Nephron progenitor cell (in vitro differentiated cells): ENCODE measurements at regions not wholly inside any gene's neighbourhood (a gene's known extent, or its start where the extent isn't known, plus 50 kb on each side); places are given as distances from the start of the nearest gene placed in this dataset.

Experiments
- DNase-seq: peaks from one replicate; pipeline ENCODE4 v3.0.0; 2021
- H3K27ac Mint-ChIP-seq: 2 replicates; pipeline ENCODE4 v1.8.0; 2021; ENCODE audit warnings: mild to moderate bottlenecking, moderate library complexity, mixed read lengths
- H3K27me3 Mint-ChIP-seq: 2 replicates; pipeline ENCODE4 v1.8.0; 2021; ENCODE audit warnings: mild to moderate bottlenecking, low read depth, mixed read lengths; ENCODE audit not compliant: poor library complexity
- H3K36me3 Mint-ChIP-seq: 2 replicates; pipeline ENCODE4 v1.8.0; 2021; ENCODE audit warnings: low read depth, mixed read lengths
- H3K4me1 Mint-ChIP-seq: 2 replicates; pipeline ENCODE4 v1.8.0; 2021; ENCODE audit warnings: mixed read lengths
- H3K4me3 Mint-ChIP-seq: 2 replicates; pipeline ENCODE4 v1.8.0; 2021; ENCODE audit warnings: mild to moderate bottlenecking, moderate library complexity, mixed read lengths
- H3K9me3 Mint-ChIP-seq: 2 replicates; pipeline ENCODE4 v1.8.0; 2021; ENCODE audit warnings: mild to moderate bottlenecking, moderate library complexity, mixed read lengths
- TF ChIP-seq, protein P1 (sequence below): fragments of 200-600 bp; sonication (generic); IDR thresholded peaks from 2 replicates; pipeline ENCODE4 v1.5.0; 2021; ENCODE audit warnings: antibody characterized with exemption

DNA sequence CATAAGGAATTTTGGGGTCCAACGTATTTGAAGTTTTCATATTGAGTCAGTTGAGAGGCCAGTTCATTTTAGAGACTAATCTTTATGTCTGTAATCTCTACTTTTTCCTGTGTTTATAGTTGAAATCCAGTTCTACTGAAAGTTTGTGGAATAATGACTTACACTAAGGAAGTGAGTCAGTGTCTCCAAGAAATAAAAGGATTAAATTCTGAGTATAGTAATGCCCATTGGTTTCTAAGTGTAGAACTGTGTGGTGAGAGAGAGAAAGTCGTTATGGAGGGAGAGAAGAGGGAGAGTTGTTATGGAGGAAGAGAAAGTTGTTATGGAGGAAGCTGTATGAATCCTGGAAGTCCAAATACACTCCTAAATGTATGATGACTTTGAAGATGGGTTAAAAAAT is 264.6 kb upstream of the HAND2 start:
- no peak for DNase-seq
- H3K36me3 Mint-ChIP-seq: no peaks in the 10 kb centered on the region
- H3K27ac Mint-ChIP-seq: no peak overlapping the region
- TF ChIP-seq, protein P1, sequence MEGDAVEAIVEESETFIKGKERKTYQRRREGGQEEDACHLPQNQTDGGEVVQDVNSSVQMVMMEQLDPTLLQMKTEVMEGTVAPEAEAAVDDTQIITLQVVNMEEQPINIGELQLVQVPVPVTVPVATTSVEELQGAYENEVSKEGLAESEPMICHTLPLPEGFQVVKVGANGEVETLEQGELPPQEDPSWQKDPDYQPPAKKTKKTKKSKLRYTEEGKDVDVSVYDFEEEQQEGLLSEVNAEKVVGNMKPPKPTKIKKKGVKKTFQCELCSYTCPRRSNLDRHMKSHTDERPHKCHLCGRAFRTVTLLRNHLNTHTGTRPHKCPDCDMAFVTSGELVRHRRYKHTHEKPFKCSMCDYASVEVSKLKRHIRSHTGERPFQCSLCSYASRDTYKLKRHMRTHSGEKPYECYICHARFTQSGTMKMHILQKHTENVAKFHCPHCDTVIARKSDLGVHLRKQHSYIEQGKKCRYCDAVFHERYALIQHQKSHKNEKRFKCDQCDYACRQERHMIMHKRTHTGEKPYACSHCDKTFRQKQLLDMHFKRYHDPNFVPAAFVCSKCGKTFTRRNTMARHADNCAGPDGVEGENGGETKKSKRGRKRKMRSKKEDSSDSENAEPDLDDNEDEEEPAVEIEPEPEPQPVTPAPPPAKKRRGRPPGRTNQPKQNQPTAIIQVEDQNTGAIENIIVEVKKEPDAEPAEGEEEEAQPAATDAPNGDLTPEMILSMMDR: no peak
- no peak overlapping the region for H3K4me3 Mint-ChIP-seq
- H3K27me3 Mint-ChIP-seq: no peaks in the 10 kb centered on the region
- H3K9me3 Mint-ChIP-seq: peaks cover 4% of the 10 kb centered on the region
- no peaks in the 10 kb centered on the region for H3K4me1 Mint-ChIP-seq

DNA sequence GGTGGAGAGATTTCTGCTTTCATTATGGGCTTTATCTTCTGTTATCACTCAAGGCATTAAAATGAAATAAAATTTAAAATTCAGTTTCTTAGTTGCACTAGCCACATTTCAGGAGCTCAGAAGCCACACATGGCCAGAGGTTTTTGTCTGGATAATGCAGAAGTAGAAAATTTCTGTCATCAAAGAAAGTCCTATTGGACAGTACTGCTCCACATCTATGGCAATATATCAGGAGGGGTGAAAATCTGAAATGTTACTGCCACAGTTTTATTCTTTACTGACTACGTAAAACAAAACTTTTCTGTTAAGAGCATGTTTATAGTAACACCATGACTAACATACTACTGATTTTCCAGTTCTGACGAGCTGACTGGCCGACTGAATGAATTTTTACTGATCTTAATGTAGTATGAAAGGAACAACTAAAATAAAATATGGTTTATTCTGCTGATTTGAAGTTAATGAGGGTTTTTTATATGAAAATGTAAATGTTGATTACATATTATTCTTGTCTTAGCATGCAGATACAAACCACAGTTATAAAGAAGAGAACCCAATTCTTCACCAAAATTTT is 264.0 kb upstream of the HAND2 start:
- H3K27me3 Mint-ChIP-seq: no peaks in the 10 kb centered on the region
- H3K36me3 Mint-ChIP-seq: no peaks in the 10 kb centered on the region
- no peak overlapping the region for H3K27ac Mint-ChIP-seq
- DNase-seq: no peak
- peaks cover 6% of the 10 kb centered on the region for H3K9me3 Mint-ChIP-seq
- no peak overlapping the region for H3K4me3 Mint-ChIP-seq
- TF ChIP-seq, protein P1: no peak
- H3K4me1 Mint-ChIP-seq: no peaks in the 10 kb centered on the region

DNA sequence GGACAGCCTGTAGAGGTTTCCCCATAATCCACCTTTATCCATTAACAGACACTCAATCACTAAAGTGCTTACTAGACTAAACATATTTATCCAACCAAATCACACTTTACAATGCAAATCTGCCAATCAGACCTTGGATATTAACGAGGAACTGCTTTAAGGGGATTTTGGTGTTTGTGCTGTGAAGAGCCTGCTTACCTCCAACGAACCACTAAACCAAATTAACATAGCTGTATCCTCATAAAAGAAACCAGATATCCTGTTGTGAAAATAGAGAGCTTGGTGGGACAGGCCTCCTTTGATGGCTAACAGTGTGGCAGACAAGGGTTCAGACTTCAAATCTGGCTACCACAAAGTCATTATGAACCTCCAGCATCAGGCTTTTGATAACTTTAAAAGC is 252.6 kb upstream of the HAND2 start:
- no peak overlapping the region for H3K4me3 Mint-ChIP-seq
- peaks cover 6% of the 10 kb centered on the region for H3K36me3 Mint-ChIP-seq
- DNase-seq: no peak
- no peaks in the 10 kb centered on the region for H3K27me3 Mint-ChIP-seq
- H3K4me1 Mint-ChIP-seq: no peaks in the 10 kb centered on the region
- H3K27ac Mint-ChIP-seq: peak overlapping the region; percentile 33
- TF ChIP-seq, protein P1: no peak
- peaks cover 42% of the 10 kb centered on the region for H3K9me3 Mint-ChIP-seq

DNA sequence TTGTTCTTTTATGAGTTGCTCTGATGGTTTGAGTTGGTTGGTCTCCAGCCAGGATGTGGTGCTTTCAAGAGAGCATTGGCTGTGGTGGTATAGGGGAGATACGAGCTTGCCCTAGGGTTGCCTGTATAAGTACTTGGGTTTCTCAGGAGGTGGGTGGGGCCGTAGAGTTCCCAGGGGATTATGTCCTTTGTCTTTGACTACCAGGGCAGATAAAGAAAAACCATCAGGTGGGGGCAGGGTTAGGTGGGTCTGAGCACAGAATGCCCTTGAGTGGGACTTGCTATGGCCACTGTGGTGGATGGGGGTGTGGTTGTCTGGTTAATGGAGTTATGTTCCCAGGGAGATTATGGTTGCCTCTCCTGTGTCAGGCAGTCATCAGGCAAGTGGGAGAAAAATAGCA is 247.9 kb upstream of the HAND2 start:
- H3K27ac Mint-ChIP-seq: no peak overlapping the region
- TF ChIP-seq, protein P1: no peak
- peaks cover 4% of the 10 kb centered on the region for H3K27me3 Mint-ChIP-seq
- H3K9me3 Mint-ChIP-seq: peaks cover 46% of the 10 kb centered on the region
- no peak overlapping the region for H3K4me3 Mint-ChIP-seq
- H3K36me3 Mint-ChIP-seq: no peaks in the 10 kb centered on the region
- no peak for DNase-seq
- no peaks in the 10 kb centered on the region for H3K4me1 Mint-ChIP-seq

DNA sequence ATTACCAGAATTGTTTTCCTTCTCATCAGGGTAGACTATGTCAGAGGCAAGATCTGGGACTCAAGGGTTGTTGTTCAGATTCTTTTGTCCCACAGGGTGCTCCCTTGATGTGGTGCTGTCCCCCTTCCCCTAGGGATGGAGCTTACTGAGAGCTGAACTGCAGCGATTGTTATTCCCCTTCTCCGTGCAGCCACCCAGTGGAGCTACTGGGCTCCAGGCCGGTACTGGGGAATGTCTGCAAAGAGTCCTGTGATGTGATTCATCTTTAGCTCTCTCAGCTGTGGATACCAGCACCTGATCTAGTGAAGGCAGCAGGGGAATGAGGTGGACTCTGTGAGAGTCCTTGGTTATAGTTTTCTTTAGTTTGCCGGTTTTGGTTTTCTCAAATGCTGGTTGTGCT is 247.4 kb upstream of the HAND2 start:
- TF ChIP-seq, protein P1: no peak

DNA sequence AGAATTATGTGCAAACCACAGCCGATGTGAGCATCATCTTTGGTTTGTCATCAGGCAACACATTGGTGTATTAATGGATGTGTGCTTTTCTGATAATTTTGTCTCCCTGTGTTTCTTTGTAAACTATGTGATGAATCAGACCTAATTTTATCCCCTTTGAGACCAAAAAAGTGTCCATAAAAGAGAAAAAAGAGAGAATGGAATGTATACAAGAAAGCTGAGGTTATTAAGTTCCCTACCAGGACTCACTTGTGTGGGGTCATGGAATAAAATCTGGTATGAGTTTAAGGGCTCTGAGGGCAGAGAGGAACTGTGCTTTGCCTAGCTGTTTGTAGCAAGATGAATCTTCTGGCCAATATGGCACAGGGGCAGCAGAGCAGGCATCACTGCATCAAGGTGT is 239.5 kb upstream of the HAND2 start:
- Mint-ChIP-seq H3K27ac (no peak overlapping the region), H3K9me3 (peaks cover 13% of the 10 kb centered on the region), H3K27me3 (peaks cover 3% of the 10 kb centered on the region), H3K36me3 (no peaks in the 10 kb centered on the region), H3K4me1 (no peaks in the 10 kb centered on the region), H3K4me3 (no peak overlapping the region)
- TF ChIP-seq, protein P1: no peak
- no peak for DNase-seq

More for the DNA sequence above, 247.4 kb upstream of the HAND2 start:
- H3K4me3 Mint-ChIP-seq: no peak overlapping the region
- peaks cover 4% of the 10 kb centered on the region for H3K27me3 Mint-ChIP-seq
- no peak for DNase-seq
- no peaks in the 10 kb centered on the region for H3K4me1 Mint-ChIP-seq
- H3K27ac Mint-ChIP-seq: no peak overlapping the region
- peaks cover 50% of the 10 kb centered on the region for H3K9me3 Mint-ChIP-seq
- no peaks in the 10 kb centered on the region for H3K36me3 Mint-ChIP-seq
